Activated CD4-positive, alpha-beta T cell treated with anti-CD3 and anti-CD28 coated beads, Interleukin-2, amount 50 U/mL, for 48 hours (primary cell): ENCODE measurements at regions not wholly inside any gene's neighbourhood (a gene's known extent, or its start where the extent isn't known, plus 50 kb on each side); places are given as distances from the start of the nearest gene placed in this dataset.
"Not testable (repeated sequence)": the region's sequence is repeated elsewhere in the genome, so short reads cannot be mapped to it uniquely, and the experiment has no call there.

Experiments used
- DNase-seq, 2 experiments: peaks; one replicate each; pipeline ENCODE4 v3.0.0-alpha.2; 2020

DNA sequence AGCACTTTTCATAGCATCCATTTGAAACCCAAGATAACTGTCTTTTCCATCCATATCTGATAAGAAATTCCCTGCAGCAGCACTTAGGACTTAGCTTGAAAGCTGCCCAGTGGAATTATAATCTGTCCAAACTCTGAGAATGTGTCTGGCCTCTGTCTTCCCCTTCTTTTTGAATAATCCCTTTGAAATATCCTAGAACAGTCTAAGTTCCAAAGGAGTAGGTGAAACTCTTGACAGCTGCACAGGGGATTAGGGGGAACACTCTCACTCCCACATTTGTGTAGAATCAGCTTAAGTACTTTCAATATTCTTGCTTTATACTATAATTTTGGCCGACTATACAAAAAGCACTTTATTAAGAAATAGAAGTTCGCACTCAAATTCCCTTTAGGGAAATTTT, 157.7 kb downstream of the PAPSS1 start:
- DNase-seq = no peak

DNA sequence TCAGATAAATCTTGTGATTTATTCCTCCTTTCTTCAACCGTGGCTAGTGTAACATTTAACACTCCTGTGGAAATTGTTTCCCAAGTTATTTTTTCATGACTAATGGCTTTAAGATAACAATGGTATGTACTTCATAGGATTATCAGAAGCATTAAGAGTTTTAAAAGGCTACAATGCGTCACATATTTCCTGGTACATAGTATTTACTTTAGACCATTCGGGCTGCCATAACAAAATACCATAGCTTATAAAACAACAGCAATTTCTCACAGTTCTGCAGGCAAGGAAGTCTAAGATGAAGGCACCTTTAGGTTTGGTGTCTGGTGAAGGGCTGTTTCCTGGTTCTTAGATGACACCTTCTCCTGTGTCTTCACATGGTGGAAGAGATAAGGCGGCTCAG, 158.6 kb downstream of the PAPSS1 start:
- no peak for DNase-seq

DNA sequence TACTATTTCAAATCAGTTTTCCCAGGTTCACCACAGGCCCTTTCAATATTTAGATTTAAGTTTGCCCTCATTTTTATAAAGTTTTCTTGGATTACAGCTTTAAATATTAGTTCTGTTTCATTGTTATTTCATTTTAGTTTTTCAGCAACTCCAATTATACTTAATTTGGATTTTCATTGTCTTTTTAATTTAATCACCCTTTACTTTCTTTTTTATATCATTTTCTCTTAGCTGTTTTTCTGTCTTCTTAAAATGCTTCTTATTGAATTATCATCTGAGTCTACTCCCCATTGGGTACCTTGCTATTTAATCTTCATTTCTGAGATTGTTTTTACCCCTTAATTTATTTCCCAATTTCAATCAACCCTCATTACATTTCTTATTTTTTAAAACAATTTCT, 160.4 kb downstream of the PAPSS1 start:
- no peak for DNase-seq

DNA sequence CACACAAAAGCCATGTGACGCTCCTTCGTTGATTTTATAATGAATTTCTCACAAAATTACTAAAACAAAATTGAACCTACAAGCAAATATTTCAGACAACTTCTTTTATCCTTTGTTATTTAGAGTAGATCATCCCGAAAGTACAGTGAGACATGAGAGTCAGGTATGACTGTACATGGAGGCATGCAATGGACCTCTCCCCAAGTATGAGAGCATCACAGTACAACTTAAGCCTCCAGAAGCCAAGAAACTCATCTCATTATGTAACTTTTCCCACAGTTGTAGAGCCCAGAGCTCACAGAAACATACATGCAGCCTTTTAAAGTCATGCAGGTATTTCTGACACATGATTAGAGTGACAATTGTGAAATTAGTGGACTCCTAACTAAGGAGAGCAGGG, 167.7 kb downstream of the PAPSS1 start:
- DNase-seq = no peak

DNA sequence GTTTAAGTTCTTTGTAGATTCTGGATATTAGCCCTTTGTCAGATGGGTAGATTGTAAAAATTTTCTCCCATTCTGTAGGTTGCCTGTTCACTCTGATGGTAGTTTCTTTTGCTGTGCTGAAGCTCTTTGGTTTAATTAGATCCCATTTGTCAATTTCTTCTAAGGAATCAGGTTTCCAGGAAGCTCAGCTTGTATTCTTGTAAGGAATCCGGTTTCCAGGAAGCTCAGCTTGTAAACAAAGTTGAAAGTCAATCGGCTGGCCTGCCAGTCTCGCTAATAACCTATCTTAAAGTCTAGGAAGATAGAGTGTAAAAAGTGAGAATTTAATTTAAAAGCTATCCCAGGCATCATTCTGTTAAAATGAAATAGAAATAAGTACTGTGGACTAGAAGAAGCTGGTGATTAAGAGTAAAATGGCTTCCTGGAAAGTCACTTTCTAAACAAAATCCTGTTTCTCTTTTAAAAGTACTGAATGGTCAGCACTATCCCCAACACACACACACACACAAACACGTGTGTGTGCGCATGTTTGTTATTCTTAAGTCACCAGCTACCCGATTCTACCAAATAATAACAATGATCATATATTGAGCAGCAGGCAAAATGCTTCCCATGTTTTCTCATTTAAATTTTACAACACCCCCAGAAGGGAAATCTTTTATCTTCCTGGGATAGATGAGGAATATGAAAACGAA, 171.7 kb downstream of the PAPSS1 start:
- DNase-seq = no peak

DNA sequence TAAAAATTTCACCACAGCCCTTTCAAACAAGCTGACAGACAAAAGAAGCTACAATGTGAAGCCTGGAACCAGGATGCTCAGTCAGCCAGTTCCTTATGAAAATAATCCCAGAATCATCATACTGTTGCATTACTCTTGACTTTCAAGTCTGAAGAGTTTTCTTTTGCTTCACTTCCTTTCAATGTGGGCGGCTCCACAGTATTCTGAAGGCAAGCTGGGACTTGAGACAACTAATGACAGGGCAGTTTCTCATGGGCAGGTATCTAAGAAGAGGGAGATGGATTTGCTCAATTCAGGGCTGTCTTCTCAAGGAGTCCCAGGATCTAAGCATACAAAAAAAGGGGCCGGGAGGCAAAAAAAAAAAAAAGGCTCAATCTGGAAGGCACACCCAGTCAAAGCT, 173.4 kb downstream of the PAPSS1 start:
- DNase-seq = no peak

DNA sequence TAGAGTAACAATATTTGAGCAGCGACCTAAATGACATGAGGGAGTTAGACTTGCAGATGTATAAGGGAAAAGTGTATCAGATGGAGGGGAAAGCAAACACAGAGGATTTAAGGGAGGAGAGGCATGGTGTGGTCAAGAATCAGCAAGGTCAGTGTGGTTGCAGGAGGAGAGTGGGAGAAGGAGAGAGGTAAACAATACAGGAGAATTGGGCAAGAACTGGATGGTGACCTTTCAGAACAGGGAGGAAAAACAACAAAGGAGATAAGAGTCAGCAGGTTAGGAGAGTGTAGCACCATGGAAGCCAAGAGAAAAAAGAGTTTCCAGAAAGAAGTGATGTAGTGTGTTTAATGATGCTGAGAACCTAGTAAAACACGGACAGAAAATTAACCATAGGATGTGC, 178.5 kb downstream of the PAPSS1 start:
- no peak for DNase-seq

DNA sequence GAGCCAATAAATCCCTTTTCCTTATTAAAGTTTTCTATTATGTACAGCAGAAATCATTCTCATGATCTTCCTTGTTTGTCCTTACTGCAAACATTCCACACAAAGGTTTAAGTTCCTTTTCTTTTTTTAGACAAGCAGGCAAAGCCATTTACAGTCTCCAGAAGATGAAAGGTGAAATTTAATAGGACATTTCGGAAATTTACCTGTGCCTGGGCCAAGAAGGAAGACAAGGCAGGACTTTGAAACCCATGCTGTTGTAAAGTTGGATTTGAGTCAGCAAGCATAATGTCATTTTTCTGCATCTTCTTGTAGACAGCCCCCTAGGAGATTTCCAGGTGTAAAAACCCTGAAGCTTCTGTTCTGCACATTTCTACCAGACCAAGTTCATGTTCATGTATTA, 188.1 kb downstream of the PAPSS1 start:
- no peak for DNase-seq

DNA sequence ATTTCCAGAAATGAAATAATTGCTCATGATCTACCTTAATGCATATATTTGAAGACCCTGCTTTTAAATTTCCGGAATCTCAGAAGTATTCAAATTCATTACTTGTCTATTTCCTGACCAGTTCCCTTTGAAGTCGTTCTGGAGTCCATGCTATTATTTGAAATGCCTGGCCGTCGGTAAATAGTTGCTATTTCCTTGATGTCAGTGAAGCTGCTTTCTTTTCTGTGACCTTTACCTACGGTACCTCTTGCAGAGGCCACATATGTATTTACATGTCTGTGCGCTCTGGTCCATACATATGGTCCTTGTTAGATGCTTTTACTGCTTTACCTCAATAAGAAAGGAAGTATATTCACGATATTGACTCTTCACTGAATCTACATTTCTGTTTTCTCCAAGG, 199.7 kb downstream of the PAPSS1 start:
- DNase-seq = no peak

DNA sequence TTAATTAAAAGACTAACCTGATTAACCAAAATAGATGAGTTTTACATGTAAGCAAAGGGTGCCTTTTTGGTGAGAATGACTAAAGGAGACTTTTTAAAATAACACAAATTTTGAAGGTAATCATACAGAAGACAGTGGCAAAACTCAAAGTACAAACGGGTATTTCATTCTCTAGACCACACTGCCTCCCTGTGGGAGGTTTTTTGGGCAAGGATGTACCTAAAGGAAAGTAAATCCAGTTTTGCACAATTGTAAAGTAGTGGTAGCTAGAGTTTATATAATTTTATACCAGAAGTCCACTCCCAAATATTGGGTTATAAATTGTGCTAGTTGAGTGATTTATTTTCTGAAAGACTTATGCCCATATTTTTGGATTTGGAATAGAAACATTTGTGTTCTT, 201.0 kb downstream of the PAPSS1 start:
- DNase-seq = no peak

DNA sequence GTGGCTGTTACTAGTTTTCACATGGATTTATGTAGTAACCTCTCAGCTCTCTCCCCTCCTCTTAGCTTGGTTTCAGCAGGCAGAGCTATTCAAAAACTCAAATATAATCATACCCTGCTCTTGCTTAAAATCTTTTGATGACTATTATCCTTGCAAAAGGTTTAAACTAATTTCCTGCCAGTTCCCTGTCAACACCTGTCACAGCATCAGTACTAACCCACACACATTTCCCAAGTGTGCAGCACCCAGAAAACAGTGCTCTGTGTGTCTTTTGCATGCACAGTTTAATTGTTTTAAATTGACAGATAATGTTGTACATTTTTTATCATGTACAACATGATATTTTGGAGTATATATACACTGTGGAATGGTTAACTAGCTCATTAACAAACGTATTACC, 202.0 kb downstream of the PAPSS1 start:
- no peak for DNase-seq

DNA sequence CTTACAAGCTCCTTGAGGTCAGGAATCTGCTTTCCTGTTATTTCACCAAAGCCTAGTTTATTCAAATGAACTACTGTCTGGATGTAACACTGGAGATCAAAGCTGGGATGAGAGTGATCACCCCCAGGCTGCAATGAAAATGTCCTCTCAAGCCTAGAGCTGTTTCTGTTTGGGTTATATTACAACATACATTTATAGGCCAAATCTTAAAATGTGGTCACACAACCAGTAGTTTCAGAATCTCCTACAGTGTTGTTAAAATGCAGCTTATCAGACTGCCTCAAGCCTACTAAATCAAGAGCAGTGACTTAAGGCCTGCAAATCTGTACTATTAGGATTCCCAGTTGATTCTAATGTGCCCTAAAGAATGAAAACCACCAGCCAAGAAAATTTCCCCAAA, 207.5 kb downstream of the PAPSS1 start:
- DNase-seq = no peak

DNA sequence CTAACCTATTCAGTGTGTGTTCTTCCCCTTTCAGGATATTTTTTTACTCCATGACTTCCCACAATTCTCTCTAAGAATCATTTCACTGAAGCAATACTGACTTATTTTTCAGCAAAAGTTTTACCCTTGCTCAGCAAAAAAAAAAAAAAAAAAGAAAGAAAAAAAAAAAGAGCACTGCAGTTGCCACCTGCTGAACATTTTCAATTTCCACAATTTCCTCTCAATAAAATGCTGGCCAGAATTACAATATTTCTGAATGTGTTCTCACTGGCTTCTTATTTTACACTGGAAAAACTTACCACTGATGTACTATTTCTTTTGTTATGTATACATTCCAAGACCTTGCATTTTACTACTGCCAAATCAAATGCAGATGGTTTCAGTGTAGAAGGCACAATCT, 210.4 kb downstream of the PAPSS1 start:
- no peak for DNase-seq

DNA sequence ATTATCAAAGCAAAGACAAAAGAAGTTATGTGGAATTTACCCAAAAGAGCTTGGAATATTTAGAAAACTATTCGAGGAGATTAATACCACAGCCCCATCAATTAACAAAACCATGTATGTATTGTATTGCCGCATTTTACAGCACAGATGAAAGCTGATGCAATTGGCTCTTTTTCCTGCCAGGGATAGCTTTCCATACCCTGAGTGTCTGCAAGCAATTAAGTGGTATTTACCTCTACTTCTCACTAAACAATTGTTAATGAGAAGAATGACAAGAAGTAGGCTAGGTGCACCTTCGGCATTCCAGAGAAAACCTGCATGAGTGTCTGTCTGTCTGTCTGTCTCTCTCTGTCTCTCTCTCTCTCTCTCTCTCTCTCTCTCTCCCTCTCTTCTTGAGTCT, 219.5 kb downstream of the PAPSS1 start:
- DNase-seq = no peak

DNA sequence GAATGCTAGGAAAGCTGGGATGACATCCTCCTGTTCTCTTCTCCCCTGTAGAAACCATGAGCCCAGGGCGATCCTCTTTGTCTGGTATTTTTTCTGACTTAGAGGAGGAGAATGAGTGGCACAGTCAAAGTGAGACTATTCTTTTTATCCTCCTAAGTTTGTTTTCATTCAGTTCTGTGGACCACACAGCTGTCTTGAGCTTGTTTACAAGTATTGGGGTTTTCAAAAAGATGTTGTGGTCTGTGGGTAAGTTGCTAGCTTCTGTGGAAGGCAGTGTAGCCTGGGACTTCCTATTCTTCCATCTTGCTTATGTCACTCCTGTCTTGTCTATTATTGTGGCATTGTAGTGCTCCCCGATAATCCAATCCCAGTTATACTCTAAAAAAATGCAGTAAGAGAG, 223.0 kb downstream of the PAPSS1 start:
- DNase-seq = no peak

DNA sequence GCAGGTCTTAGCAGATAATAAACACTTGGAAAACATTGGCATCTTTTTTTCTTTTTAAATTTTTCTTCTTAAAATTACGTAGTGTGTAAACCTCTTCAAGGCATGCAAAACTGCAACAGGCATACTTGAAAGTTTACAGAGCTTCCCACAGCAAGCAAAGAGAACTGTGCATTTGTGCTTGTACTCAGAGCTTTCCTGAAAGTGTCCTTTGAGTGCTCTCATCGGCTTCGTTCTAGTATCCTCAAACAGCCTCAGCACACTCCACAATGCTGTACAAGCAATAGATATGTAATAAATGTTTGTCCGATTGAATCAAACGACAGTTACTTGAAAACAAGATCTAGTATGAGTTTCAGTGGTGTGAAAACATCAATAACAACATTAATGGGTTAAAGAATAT, 227.5 kb downstream of the PAPSS1 start:
- DNase-seq = no peak

DNA sequence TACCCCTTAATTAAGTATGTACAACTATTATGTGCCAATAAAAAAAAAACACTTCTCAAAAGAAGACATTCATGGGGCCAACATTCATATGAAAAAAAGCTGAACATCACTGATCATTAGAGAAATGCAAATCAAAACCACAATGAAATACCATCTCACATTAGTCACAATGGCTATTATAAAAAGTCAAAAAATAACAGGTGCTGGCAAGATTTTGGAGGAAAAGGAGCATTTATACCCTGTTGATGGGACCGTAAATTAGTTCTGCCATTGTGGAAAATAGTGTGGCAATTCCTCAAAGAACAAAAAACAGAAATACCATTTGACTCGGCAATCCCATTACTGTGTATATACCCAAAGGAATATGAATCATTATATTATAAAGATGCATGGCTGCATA, 229.9 kb downstream of the PAPSS1 start:
- DNase-seq = no peak

DNA sequence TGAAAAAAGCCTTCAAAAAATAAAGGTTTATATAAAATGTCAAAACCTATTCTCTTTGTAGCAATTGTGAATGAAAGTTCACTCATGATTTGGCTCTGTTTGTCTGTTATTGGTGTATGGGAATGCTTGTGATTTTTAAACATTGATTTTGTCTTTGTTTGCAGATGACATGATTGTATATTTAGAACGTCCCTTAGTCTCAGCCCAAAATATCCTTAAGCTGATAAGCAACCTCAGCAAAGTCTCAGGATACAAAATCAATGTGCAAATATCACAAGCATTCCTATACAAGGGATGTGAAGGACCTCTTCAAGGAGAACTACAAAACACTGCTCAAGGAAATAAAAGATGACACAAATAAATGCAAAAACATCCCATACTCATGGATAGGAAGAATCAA, 236.4 kb downstream of the PAPSS1 start:
- not testable (repeated sequence) for DNase-seq

DNA sequence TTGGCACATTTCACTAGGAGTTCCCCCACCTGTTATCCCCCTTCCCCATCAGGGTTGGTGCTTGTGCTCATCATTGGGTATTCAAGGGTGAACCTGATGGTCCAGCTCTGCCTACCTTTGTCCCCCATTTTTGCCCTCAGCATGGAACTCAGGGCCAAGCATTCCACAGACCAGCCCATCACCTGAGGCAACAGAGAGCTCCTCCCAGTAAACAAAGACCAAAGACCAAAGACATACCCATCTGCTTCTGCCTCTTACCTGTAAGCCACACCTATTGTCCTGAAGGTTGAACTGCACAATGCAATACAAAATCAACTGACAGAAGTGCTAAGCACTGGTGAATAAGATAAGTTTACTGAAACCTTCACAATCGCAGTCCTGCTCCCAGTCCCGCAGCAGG, 237.5 kb downstream of the PAPSS1 start:
- no peak for DNase-seq

DNA sequence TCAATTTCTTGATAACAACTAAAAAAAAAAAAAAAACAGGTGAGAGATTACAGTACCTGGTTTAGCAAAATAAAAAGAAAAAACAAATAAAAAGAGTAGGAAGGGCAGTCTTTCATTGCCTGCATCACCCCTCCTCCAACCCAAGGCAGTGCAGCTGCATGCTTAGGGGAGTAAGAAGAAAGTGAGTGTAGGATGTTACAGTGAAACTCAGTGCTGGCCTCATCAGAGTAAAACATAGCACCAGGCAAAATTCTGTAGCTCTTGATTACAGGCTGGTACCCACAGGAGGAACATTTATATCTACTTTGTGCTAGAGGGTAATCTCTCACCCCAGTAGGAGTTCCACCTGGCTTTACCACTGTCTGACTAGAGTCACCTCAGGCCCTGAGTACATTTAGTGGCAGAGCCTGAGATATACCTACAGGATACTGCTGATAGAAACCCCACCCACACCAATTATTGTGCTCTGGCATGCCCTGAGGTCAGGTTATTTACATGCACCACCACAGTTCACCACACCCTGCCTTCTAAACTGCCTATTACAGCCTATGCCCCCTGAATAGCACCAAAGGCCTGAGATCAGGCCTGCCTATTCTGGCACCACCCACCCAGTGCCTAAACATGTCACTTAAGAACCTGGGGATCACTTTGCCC, 241.6 kb downstream of the PAPSS1 start:
- no peak for DNase-seq

DNA sequence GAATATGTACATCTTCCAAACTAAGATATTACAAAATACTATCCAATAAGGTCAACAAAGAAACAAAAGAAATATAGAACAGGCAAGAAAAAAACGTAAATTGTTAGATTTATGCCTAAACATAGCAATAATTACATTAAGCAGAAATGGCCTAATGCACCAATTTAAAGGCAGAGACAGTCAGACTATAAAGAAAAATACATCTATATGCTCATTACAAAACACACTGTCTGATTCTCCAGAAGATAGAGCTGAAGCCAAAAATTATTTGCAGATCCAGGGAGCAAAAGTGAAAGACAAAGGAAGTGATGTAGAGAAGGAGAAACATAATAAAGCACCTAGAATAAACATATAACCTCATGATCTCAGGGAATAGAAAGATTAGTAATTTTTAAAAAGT, 246.9 kb downstream of the PAPSS1 start:
- DNase-seq = no peak

DNA sequence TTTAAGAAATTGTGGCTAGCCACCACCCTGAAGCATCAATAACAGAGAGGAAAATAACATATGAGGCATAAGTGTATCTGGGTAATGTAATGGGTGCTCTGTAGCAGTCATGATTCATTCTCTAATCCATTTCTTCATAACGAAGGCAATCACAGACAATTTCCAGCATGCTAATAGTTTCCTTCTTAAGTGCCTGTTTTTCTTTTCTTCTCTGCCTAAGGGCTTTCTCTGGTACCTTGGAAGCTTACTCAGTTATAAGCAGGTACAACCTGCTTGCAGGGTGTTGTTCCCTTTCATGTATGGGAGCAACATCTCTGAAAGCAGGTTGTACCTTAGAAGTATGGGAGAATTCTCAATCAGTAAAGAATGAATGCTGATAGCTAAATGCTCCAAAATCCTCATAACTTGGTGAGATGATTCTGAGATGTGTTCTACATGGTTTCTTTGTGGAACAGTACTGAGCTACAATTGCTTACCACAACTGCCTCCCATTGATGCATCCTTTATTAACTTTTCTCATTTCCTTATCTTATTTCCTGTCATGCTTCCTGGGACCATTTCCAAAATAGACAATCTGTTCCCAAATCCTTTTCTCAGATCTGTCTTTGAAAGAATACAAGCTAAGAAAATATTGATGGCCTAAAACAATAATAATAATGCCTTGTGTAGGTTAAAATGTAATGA, 247.6 kb downstream of the PAPSS1 start:
- DNase-seq = no peak

DNA sequence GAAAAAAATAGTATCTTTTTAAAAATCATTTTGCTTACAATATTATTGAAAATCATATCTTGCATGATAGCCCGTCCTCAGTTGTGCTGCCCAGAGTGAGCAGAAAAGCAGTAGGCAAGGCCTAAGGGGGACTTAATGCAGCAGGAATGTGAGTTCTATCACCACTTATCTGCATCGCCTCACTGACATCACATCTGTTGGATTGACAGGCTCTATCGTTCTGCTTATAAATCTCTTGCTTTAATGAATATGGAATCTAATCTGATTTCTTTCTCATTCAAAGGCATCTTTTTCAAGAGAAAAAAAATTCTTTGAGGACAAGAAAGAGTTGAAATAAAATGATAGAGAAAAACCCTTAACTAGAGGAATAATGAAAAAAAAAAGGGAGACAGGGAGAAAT, 249.9 kb downstream of the PAPSS1 start:
- DNase-seq = no peak

DNA sequence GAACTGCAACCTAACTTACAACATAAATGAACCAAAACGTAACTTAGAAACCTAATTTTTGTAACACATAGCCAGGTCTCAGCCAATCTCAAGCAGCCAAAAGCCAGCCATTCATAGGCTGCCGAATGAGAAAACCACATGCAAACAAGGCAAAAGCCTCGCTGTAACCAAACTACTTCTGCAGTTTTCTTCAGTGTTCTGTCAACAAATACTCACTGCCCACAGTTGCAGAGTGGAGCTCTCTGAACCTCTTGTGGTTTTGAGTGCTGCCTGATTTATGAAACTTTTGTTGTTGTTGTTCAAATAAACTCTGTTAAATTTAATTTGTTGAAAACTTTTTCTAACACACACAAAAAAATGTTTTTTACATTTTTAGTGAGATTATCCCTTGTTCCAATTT, 251.2 kb downstream of the PAPSS1 start:
- DNase-seq = no peak

DNA sequence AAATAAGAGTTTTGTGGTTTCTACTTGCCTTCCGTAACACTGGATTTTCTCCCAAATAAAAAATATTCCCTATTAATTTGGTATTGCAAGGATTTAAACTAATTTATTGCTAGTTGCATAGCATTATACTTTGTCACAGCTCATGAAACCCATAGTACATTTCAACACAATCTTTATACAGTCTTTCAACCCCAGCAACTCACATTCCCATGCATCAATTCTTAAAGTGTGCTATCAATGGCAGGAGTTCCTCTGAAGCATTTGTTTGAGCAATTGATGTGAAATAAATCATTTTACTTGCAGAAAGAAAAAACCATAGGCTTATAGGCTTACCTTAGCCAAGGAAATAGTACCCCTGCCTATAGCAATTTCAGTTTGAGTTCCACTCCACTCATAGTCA, 251.9 kb downstream of the PAPSS1 start:
- DNase-seq = no peak
